Right lobe of liver (tissue), 4 donors: ENCODE measurements at regions not wholly inside any gene's neighbourhood (a gene's known extent, or its start where the extent isn't known, plus 50 kb on each side); places are given as distances from the start of the nearest gene placed in this dataset.

Experiments
- CTCF ChIP-seq, 4 donors: fragments of 200-600 bp in 3 of 4; fragments of 450-650 bp in 1 of 4; IDR thresholded peaks; one replicate each; pipeline versions ENCODE4 v1.5.1 to v1.8.0; 2016 to 2022; ENCODE audit warnings: antibody characterized with exemption in 4 of 4, mild to moderate bottlenecking in 2 of 4
- POLR2A ChIP-seq: fragments of 450-650 bp; IDR thresholded peaks from one replicate; pipeline ENCODE4 v1.6.1; 2017; ENCODE audit warnings: antibody characterized with exemption, mild to moderate bottlenecking
- donor health status: DM: no; HTN: no; CAD: no.
- donor health status: DM: no; HTN: no; CAD: no.
- donor health status: DM: no; HTN: yes; CAD: no.

- TF ChIP-seq POLR2A (no peak), CTCF (IDR thresholded peaks at IDR 0.05) (no peak)
These were observed 896.3 kb downstream of the TSN start for GRCh38 chr2:122651780-122652179.
